Posterior cingulate gyrus (tissue), 11 donors: ENCODE measurements at regions not wholly inside any gene's neighbourhood (a gene's known extent, or its start where the extent isn't known, plus 50 kb on each side); places are given as distances from the start of the nearest gene placed in this dataset.

Source experiments
- DNase-seq, 10 donors: peaks; one replicate each; pipeline versions ENCODE4 v3.0.0 to v3.0.0-alpha.2; 2020 to 2021; ENCODE audit warnings: mixed read lengths in 3 of 10
- intact Hi-C: fragments of 100-400 bp; cut with DNase I; formaldehyde crosslinking; loops from one replicate; pipeline ENCODE4 v1.15.1; 2023

- intact Hi-C loops = no loop called here
- DNase-seq = no peak
Measured at GRCh38 chr5:148912714-148913398, 86.4 kb downstream of the ADRB2 start.

GRCh38 chr5:148913493-148913892 is 87.1 kb downstream of the ADRB2 start:
- intact Hi-C loops = no loop called here

GRCh38 chr5:148913985-148914431 is 87.6 kb downstream of the ADRB2 start:
- DNase-seq = no peak
- intact Hi-C loops = no loop called here

More at GRCh38 chr5:148913493-148913892, 87.1 kb downstream of the ADRB2 start:
- no peak for DNase-seq

- DNase-seq = no peak
- intact Hi-C loops = no loop called here
Measured at GRCh38 chr5:148915224-148915817, 88.9 kb downstream of the ADRB2 start.

GRCh38 chr5:148920646-148921288 is 94.4 kb downstream of the ADRB2 start:
- intact Hi-C loops = no loop called here
- no peak for DNase-seq

GRCh38 chr5:148921350-148921749 is 94.9 kb downstream of the ADRB2 start:
- intact Hi-C loops = no loop called here
- DNase-seq = no peak

- DNase-seq = no peak
- intact Hi-C loops = no loop called here
Measured at GRCh38 chr5:148922606-148923005, 96.2 kb downstream of the ADRB2 start.

GRCh38 chr5:148923023-148923422 is 96.6 kb downstream of the ADRB2 start:
- intact Hi-C loops = no loop called here
- no peak for DNase-seq

GRCh38 chr5:148924817-148925216 is 98.4 kb downstream of the ADRB2 start:
- DNase-seq = no peak
- intact Hi-C loops = no loop called here

GRCh38 chr5:148926207-148926606 is 99.8 kb downstream of the ADRB2 start:
- no peak for DNase-seq
- intact Hi-C loops = no loop called here

GRCh38 chr5:148927307-148927946 is 101.0 kb downstream of the ADRB2 start:
- no peak for DNase-seq
- intact Hi-C loops = no loop called here

GRCh38 chr5:148928141-148928540 is 101.7 kb downstream of the ADRB2 start:
- DNase-seq = no peak
- intact Hi-C loops = no loop called here

GRCh38 chr5:148931453-148932057 is 105.1 kb downstream of the ADRB2 start:
- intact Hi-C loops = no loop called here
- DNase-seq = no peak

- DNase-seq = no peak
- intact Hi-C loops = no loop called here
Measured at GRCh38 chr5:148932355-148932935, 106.0 kb downstream of the ADRB2 start.

GRCh38 chr5:148933903-148934432 is 107.6 kb downstream of the ADRB2 start:
- no peak for DNase-seq
- intact Hi-C loops = no loop called here

- intact Hi-C loops = no loop called here
- no peak for DNase-seq
Measured at GRCh38 chr5:148934895-148935400, 108.5 kb downstream of the ADRB2 start.

- no peak for DNase-seq
- intact Hi-C loops = no loop called here
Measured at GRCh38 chr5:148937239-148937638, 110.8 kb downstream of the ADRB2 start.

GRCh38 chr5:148937830-148938521 is 111.6 kb downstream of the ADRB2 start:
- no peak for DNase-seq
- intact Hi-C loops = no loop called here

GRCh38 chr5:148938522-148938882 is 112.1 kb downstream of the ADRB2 start:
- intact Hi-C loops = no loop called here
- no peak for DNase-seq

- intact Hi-C loops = no loop called here
- no peak for DNase-seq
Measured at GRCh38 chr5:148939676-148940075, 113.3 kb downstream of the ADRB2 start.
